ENCODE measurements at regions not wholly inside any gene's neighbourhood (a gene's known extent, or its start where the extent isn't known, plus 50 kb on each side); places are given as distances from the start of the nearest gene placed in this dataset.

- no peaks in the 10 kb centered on the region for H3K4me1 ChIP-seq (ENCODE audit: insufficient read depth, low read length)
- no peak for DNase-seq (ENCODE audit: insufficient read length, low spot score, missing footprints)
- H3K4me3 ChIP-seq (ENCODE audit: insufficient read depth, low read length), result no peak overlapping the region
- H3K4me2 ChIP-seq (ENCODE audit: insufficient read depth, low read length), result no peak overlapping the region
- H2AFZ ChIP-seq (ENCODE audit: low read length), result no peak overlapping the region
- no peaks in the 10 kb centered on the region for H4K20me1 ChIP-seq (ENCODE audit: insufficient read depth, low read length)
- H3K36me3 ChIP-seq (ENCODE audit: insufficient read depth, low read length), result no peaks in the 10 kb centered on the region
- no peak overlapping the region for H3K27ac ChIP-seq (ENCODE audit: low read depth, low read length)
- H3K79me2 ChIP-seq (ENCODE audit: insufficient read depth, low read length), result no peaks in the 10 kb centered on the region
- H3K9me3 ChIP-seq (ENCODE audit: low read depth, low read length), result no peaks in the 10 kb centered on the region
- no peaks in the 10 kb centered on the region for H3K27me3 ChIP-seq (ENCODE audit: insufficient read depth, low read length)
- no peak for TF ChIP-seq CTCF (IDR thresholded peaks at IDR 0.05; ENCODE audit: extremely low read depth, low read depth, low read length)
These were observed 74.8 kb upstream of the ADAM23 start for GRCh38 chr2:206368484-206368883.

- no peak overlapping the region for H2AFZ ChIP-seq (ENCODE audit: low read length)
- DNase-seq (ENCODE audit: insufficient read length, low spot score, missing footprints), result no peak
These were observed 74.3 kb upstream of the ADAM23 start for GRCh38 chr2:206368933-206369569.

GRCh38 chr2:206375956-206376355 lies 67.4 kb upstream of the ADAM23 start:
- no peak overlapping the region for H2AFZ ChIP-seq (ENCODE audit: low read length)
- H3K9me3 ChIP-seq (ENCODE audit: low read depth, low read length), result no peaks in the 10 kb centered on the region
- H3K79me2 ChIP-seq (ENCODE audit: insufficient read depth, low read length), result no peaks in the 10 kb centered on the region
- no peak overlapping the region for H3K4me3 ChIP-seq (ENCODE audit: insufficient read depth, low read length)
- no peaks in the 10 kb centered on the region for H3K27me3 ChIP-seq (ENCODE audit: insufficient read depth, low read length)
- no peak for TF ChIP-seq CTCF (IDR thresholded peaks at IDR 0.05; ENCODE audit: extremely low read depth, low read depth, low read length)
- no peaks in the 10 kb centered on the region for H3K4me1 ChIP-seq (ENCODE audit: insufficient read depth, low read length)
- no peaks in the 10 kb centered on the region for H3K36me3 ChIP-seq (ENCODE audit: insufficient read depth, low read length)
- no peak overlapping the region for H3K4me2 ChIP-seq (ENCODE audit: insufficient read depth, low read length)
- no peak overlapping the region for H3K27ac ChIP-seq (ENCODE audit: low read depth, low read length)
- H4K20me1 ChIP-seq (ENCODE audit: insufficient read depth, low read length), result no peaks in the 10 kb centered on the region
- no peak for DNase-seq (ENCODE audit: insufficient read length, low spot score, missing footprints)

More at GRCh38 chr2:206368933-206369569, 74.3 kb upstream of the ADAM23 start:
- TF ChIP-seq CTCF (IDR thresholded peaks at IDR 0.05; ENCODE audit: extremely low read depth, low read depth, low read length), result no peak
- no peaks in the 10 kb centered on the region for H3K79me2 ChIP-seq (ENCODE audit: insufficient read depth, low read length)
- H3K4me2 ChIP-seq (ENCODE audit: insufficient read depth, low read length), result no peak overlapping the region
- no peaks in the 10 kb centered on the region for H4K20me1 ChIP-seq (ENCODE audit: insufficient read depth, low read length)
- H3K4me3 ChIP-seq (ENCODE audit: insufficient read depth, low read length), result no peak overlapping the region
- H3K36me3 ChIP-seq (ENCODE audit: insufficient read depth, low read length), result no peaks in the 10 kb centered on the region
- no peak overlapping the region for H3K27ac ChIP-seq (ENCODE audit: low read depth, low read length)
- no peaks in the 10 kb centered on the region for H3K4me1 ChIP-seq (ENCODE audit: insufficient read depth, low read length)
- H3K27me3 ChIP-seq (ENCODE audit: insufficient read depth, low read length), result no peaks in the 10 kb centered on the region
- H3K9me3 ChIP-seq (ENCODE audit: low read depth, low read length), result no peaks in the 10 kb centered on the region

- Histone ChIP-seq H3K79me2 (ENCODE audit: insufficient read depth, low read length) (no peaks in the 10 kb centered on the region), H3K36me3 (ENCODE audit: insufficient read depth, low read length) (no peaks in the 10 kb centered on the region), H4K20me1 (ENCODE audit: insufficient read depth, low read length) (no peaks in the 10 kb centered on the region), H2AFZ (ENCODE audit: low read length) (no peak overlapping the region), H3K27ac (ENCODE audit: low read depth, low read length) (no peak overlapping the region), H3K27me3 (ENCODE audit: insufficient read depth, low read length) (no peaks in the 10 kb centered on the region), H3K4me3 (ENCODE audit: insufficient read depth, low read length) (no peak overlapping the region), H3K4me2 (ENCODE audit: insufficient read depth, low read length) (no peak overlapping the region), H3K4me1 (ENCODE audit: insufficient read depth, low read length) (no peaks in the 10 kb centered on the region), H3K9me3 (ENCODE audit: low read depth, low read length) (no peaks in the 10 kb centered on the region)
- no peak for DNase-seq (ENCODE audit: insufficient read length, low spot score, missing footprints)
- TF ChIP-seq CTCF (IDR thresholded peaks at IDR 0.05; ENCODE audit: extremely low read depth, low read depth, low read length), result no peak
These were observed 64.5 kb upstream of the ADAM23 start for GRCh38 chr2:206378835-206379234.
